Breast epithelium (tissue), 4 donors: ENCODE measurements at regions not wholly inside any gene's neighbourhood (a gene's known extent, or its start where the extent isn't known, plus 50 kb on each side); places are given as distances from the start of the nearest gene placed in this dataset.

ENCODE experiments used
- DNase-seq, 2 donors: peaks; one replicate each; pipeline ENCODE4 v3.0.0-alpha.2; 2019; ENCODE audit warnings: low spot score in 2 of 2
- H3K27ac ChIP-seq, 2 donors: fragments of 200-600 bp; sonication (generic) in 1 of 2; one replicate each; pipeline ENCODE4 v1.5.1; 2016 to 2019; ENCODE audit warnings: mild to moderate bottlenecking in 1 of 2
- H3K27me3 ChIP-seq, 2 donors: fragments of 200-600 bp; sonication (generic) in 1 of 2; one replicate each; pipeline versions ENCODE4 v1.5.1 to v1.6.0; 2017 to 2019; ENCODE audit warnings: control low read depth in 1 of 2, mild to moderate bottlenecking in 1 of 2
- H3K36me3 ChIP-seq: fragments of 200-600 bp; one replicate; pipeline ENCODE4 v1.5.1; 2019
- H3K4me1 ChIP-seq, 2 donors: fragments of 200-600 bp; sonication (generic); one replicate each; pipeline ENCODE4 v1.5.1; 2016 to 2019; ENCODE audit warnings: control low read depth in 1 of 2
- H3K4me3 ChIP-seq, 3 donors: fragments of 200-600 bp; sonication (generic); 1 replicate in 2 of 3; 2 replicates in 1 of 3; pipeline ENCODE4 v1.5.1; 2016 to 2019; ENCODE audit warnings: mild to moderate bottlenecking in 3 of 3, moderate library complexity in 2 of 3
- H3K9me3 ChIP-seq, 2 donors: fragments of 200-600 bp; sonication (generic) in 1 of 2; one replicate each; pipeline ENCODE4 v1.5.1; 2016 to 2019; ENCODE audit warnings: control low read depth in 1 of 2
- CTCF ChIP-seq, 3 donors: fragments of 450-650 bp; IDR thresholded peaks; one replicate each; pipeline ENCODE4 v1.5.1; 2016 to 2017; ENCODE audit warnings: antibody characterized with exemption in 3 of 3, mild to moderate bottlenecking in 3 of 3, moderate library complexity in 3 of 3
- POLR2A ChIP-seq: fragments of 450-650 bp; IDR thresholded peaks from one replicate; pipeline ENCODE4 v1.6.1; 2016; ENCODE audit warnings: antibody characterized with exemption, mild to moderate bottlenecking, moderate library complexity
- POLR2AphosphoS5 ChIP-seq, 3 donors: sonication (generic); formaldehyde crosslinking; IDR thresholded peaks; one replicate each; pipeline ENCODE4 v1.6.1; 2017; ENCODE audit warnings: antibody characterized with exemption in 3 of 3
- intact Hi-C: fragments of 100-400 bp; cut with DNase I; formaldehyde crosslinking; loops from one replicate; pipeline ENCODE4 v1.15.1; 2023; ENCODE audit warnings: low total_unique reads

GRCh38 chrX:46254641-46255040 lies 290.6 kb downstream of the ZNF674 start:
- Histone ChIP-seq H3K36me3 (no peaks in the 10 kb centered on the region), H3K27ac (no peak overlapping the region), H3K4me3 (no peak overlapping the region), H3K4me1 (no peaks in the 10 kb centered on the region), H3K9me3 (no peaks in the 10 kb centered on the region), H3K27me3 (peaks cover 0 to 25% of the 10 kb centered on the region in 2 donors)
- intact Hi-C loops, result no loop called here
- no peak for DNase-seq
- TF ChIP-seq POLR2A, result no peak
- TF ChIP-seq POLR2AphosphoS5 (IDR thresholded peaks at IDR 0.05), result no peak
- no peak for TF ChIP-seq CTCF (IDR thresholded peaks at IDR 0.05)

- TF ChIP-seq CTCF (IDR thresholded peaks at IDR 0.05) (no peak), POLR2AphosphoS5 (IDR thresholded peaks at IDR 0.05) (no peak), POLR2A (no peak)
- Histone ChIP-seq H3K4me3 (no peak overlapping the region), H3K27ac (no peak overlapping the region), H3K4me1 (no peaks in the 10 kb centered on the region), H3K36me3 (no peaks in the 10 kb centered on the region), H3K9me3 (no peaks in the 10 kb centered on the region), H3K27me3 (peaks cover 0 to 48% of the 10 kb centered on the region in 2 donors)
- DNase-seq, result no peak
- intact Hi-C loops, result no loop called here
Measured at GRCh38 chrX:46251755-46252154, 293.5 kb downstream of the ZNF674 start.

- no peaks in the 10 kb centered on the region for H3K36me3 ChIP-seq
- peaks cover 0 to 51% of the 10 kb centered on the region in 2 donors for H3K27me3 ChIP-seq
- H3K9me3 ChIP-seq, result no peaks in the 10 kb centered on the region
- TF ChIP-seq POLR2A (no peak), CTCF (IDR thresholded peaks at IDR 0.05) (no peak), POLR2AphosphoS5 (IDR thresholded peaks at IDR 0.05) (no peak)
- no peak overlapping the region for H3K27ac ChIP-seq
- no peak for DNase-seq
- no peak overlapping the region for H3K4me3 ChIP-seq
- H3K4me1 ChIP-seq, result no peaks in the 10 kb centered on the region
- intact Hi-C loops, result no loop called here
Measured at GRCh38 chrX:46250151-46250550, 295.1 kb downstream of the ZNF674 start.

GRCh38 chrX:46247456-46247855 lies 297.8 kb downstream of the ZNF674 start:
- no peak overlapping the region for H3K27ac ChIP-seq
- H3K4me1 ChIP-seq, result no peaks in the 10 kb centered on the region
- H3K27me3 ChIP-seq, result peaks cover 0 to 39% of the 10 kb centered on the region in 2 donors
- no peak overlapping the region for H3K4me3 ChIP-seq
- H3K36me3 ChIP-seq, result no peaks in the 10 kb centered on the region
- no peaks in the 10 kb centered on the region for H3K9me3 ChIP-seq
- no peak for DNase-seq
- intact Hi-C loops, result no loop called here
- TF ChIP-seq CTCF (IDR thresholded peaks at IDR 0.05), result no peak
- no peak for TF ChIP-seq POLR2A
- TF ChIP-seq POLR2AphosphoS5 (IDR thresholded peaks at IDR 0.05), result no peak

GRCh38 chrX:46244451-46244850 lies 300.8 kb downstream of the ZNF674 start:
- intact Hi-C loops, result no loop called here
- DNase-seq, result no peak
- no peak overlapping the region for H3K27ac ChIP-seq
- no peaks in the 10 kb centered on the region for H3K4me1 ChIP-seq
- H3K36me3 ChIP-seq, result no peaks in the 10 kb centered on the region
- H3K9me3 ChIP-seq, result no peaks in the 10 kb centered on the region
- H3K27me3 ChIP-seq, result peaks cover 0 to 24% of the 10 kb centered on the region in 2 donors
- TF ChIP-seq CTCF (IDR thresholded peaks at IDR 0.05), result no peak
- TF ChIP-seq POLR2A, result no peak
- TF ChIP-seq POLR2AphosphoS5 (IDR thresholded peaks at IDR 0.05), result no peak
- H3K4me3 ChIP-seq, result no peak overlapping the region
